Sigmoid colon (tissue), 6 donors: ENCODE measurements at regions not wholly inside any gene's neighbourhood (a gene's known extent, or its start where the extent isn't known, plus 50 kb on each side); places are given as distances from the start of the nearest gene placed in this dataset.
"Not testable (repeated sequence)": the region's sequence is repeated elsewhere in the genome, so short reads cannot be mapped to it uniquely, and the experiment has no call there.

Experiments used
- DNase-seq: peaks from one replicate; pipeline ENCODE4 v3.0.0-alpha.2; 2019
- H3K27ac ChIP-seq, 4 donors: fragments of 200-600 bp; sonication (generic); one replicate each; pipeline ENCODE4 v1.5.1; 2016 to 2019; ENCODE audit warnings: mild to moderate bottlenecking in 1 of 4
- H3K27me3 ChIP-seq, 3 donors: fragments of 200-600 bp; sonication (generic); one replicate each; pipeline ENCODE4 v1.5.1; 2019; ENCODE audit warnings: mild to moderate bottlenecking in 1 of 3
- H3K36me3 ChIP-seq, 4 donors: fragments of 200-600 bp; sonication (generic); one replicate each; pipeline ENCODE4 v1.5.1; 2016 to 2019
- H3K4me1 ChIP-seq, 4 donors: fragments of 200-600 bp; sonication (generic); one replicate each; pipeline ENCODE4 v1.5.1; 2017 to 2019
- H3K4me3 ChIP-seq, 4 donors: fragments of 200-600 bp; sonication (generic); one replicate each; pipeline ENCODE4 v1.5.1; 2017 to 2019; ENCODE audit warnings: mild to moderate bottlenecking in 2 of 4, moderate library complexity in 1 of 4
- H3K9me3 ChIP-seq, 4 donors: fragments of 200-600 bp in 3 of 4; sonication (generic) in 3 of 4; one replicate each; pipeline versions ENCODE4 v1.5.1 to v1.6.1; 2013 to 2019
- EP300 ChIP-seq, 4 donors: sonication (generic); formaldehyde crosslinking; IDR thresholded peaks; one replicate each; pipeline ENCODE4 v1.6.1; 2017; ENCODE audit warnings: antibody characterized with exemption in 4 of 4
- POLR2A ChIP-seq, 2 donors: fragments of 450-650 bp; IDR thresholded peaks; one replicate each; pipeline ENCODE4 v1.6.1; 2016; ENCODE audit warnings: antibody characterized with exemption in 2 of 2, mild to moderate bottlenecking in 2 of 2, moderate library complexity in 2 of 2
- POLR2AphosphoS5 ChIP-seq, 4 donors: sonication (generic); formaldehyde crosslinking; IDR thresholded peaks; one replicate each; pipeline ENCODE4 v1.6.1; 2017; ENCODE audit warnings: antibody characterized with exemption in 4 of 4
- WGBS, 2 donors: extraction: QIAGEN DNeasy Blood & Tissue Kit; methylation state at CpG; one replicate each; pipeline ENCODE4 v1.1.7; 2013; 5-methylcytosine and 5-hydroxymethylcytosine counted together
- intact Hi-C: fragments of 100-400 bp; cut with DNase I; formaldehyde crosslinking; loops from one replicate; pipeline ENCODE4 v1.15.1; 2023
- TF ChIP-seq, protein P1 (sequence below), 4 experiments: fragments of 450-650 bp in 3 of 4; fragments of 200-600 bp in 1 of 4; IDR thresholded peaks; one replicate each; pipeline ENCODE4 v1.5.1; 2016 to 2019; ENCODE audit warnings: antibody characterized with exemption in 4 of 4, mild to moderate bottlenecking in 3 of 4, moderate library complexity in 2 of 4
- donor health status: healthy with polysubstance abuse.
- donor health status: healthy.

DNA sequence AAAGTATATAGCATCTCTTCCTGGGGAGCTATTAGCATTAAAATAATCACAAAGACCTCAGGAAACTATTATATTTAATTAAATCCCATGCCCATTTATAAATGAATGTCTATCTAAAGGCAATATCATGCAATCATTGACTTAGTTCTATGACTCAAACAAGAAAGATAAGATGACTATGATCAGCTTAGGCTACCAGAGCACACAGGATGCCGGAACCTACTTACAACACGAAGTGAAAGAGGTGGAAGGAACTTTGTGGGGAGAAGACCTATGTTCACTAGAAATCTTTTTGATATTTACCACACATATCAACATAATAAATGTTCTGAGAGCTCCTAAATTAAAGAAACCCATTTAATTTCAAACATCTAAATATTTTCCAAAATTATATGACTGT, 344.2 kb upstream of the CYLC2 start:
- Histone ChIP-seq H3K9me3 (no peaks in the 10 kb centered on the region), H3K4me3 (no peak overlapping the region), H3K4me1 (no peaks in the 10 kb centered on the region), H3K27me3 (no peaks in the 10 kb centered on the region), H3K27ac (no peak overlapping the region), H3K36me3 (no peaks in the 10 kb centered on the region)
- TF ChIP-seq EP300 (IDR thresholded peaks at IDR 0.05) = no peak
- TF ChIP-seq, protein P1, sequence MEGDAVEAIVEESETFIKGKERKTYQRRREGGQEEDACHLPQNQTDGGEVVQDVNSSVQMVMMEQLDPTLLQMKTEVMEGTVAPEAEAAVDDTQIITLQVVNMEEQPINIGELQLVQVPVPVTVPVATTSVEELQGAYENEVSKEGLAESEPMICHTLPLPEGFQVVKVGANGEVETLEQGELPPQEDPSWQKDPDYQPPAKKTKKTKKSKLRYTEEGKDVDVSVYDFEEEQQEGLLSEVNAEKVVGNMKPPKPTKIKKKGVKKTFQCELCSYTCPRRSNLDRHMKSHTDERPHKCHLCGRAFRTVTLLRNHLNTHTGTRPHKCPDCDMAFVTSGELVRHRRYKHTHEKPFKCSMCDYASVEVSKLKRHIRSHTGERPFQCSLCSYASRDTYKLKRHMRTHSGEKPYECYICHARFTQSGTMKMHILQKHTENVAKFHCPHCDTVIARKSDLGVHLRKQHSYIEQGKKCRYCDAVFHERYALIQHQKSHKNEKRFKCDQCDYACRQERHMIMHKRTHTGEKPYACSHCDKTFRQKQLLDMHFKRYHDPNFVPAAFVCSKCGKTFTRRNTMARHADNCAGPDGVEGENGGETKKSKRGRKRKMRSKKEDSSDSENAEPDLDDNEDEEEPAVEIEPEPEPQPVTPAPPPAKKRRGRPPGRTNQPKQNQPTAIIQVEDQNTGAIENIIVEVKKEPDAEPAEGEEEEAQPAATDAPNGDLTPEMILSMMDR (IDR thresholded peaks at IDR 0.05) = no peak
- TF ChIP-seq POLR2AphosphoS5 (IDR thresholded peaks at IDR 0.05) = no peak
- TF ChIP-seq POLR2A (IDR thresholded peaks at IDR 0.05) = no peak
- DNase-seq = no peak
- intact Hi-C loops = no loop called here
- 77 to 79% methylated on average over 2 of the region's 2 CpGs for WGBS, 2 donors

DNA sequence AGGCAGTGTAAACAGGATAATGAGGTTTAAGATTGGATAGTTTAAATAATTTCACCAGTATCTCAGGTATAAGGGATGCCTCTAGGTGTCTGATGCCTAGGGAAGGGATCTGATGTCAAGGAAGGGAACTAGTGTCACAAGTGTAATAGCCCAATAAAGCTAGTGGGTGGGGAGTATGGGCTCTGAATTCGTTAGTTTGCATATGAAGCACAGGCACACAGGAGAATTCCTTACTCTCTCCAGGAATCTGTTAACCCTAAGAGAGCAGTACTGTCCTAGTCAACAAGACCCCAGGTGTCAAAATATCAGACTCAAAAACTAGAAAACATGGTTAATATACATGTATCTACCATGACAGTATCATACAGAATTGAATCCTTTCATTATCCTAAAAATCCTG, 352.5 kb upstream of the CYLC2 start:
- 7 to 23% methylated on average over 1 of the region's 1 CpG for WGBS, 2 donors
- Histone ChIP-seq H3K4me1 (no peaks in the 10 kb centered on the region), H3K36me3 (no peaks in the 10 kb centered on the region), H3K4me3 (no peak overlapping the region), H3K27me3 (no peaks in the 10 kb centered on the region), H3K27ac (no peak overlapping the region), H3K9me3 (no peaks in the 10 kb centered on the region)
- no peak for DNase-seq
- intact Hi-C loops = no loop called here
- TF ChIP-seq, protein P1 (IDR thresholded peaks at IDR 0.05) = no peak
- TF ChIP-seq EP300 (IDR thresholded peaks at IDR 0.05) (no peak), POLR2A (IDR thresholded peaks at IDR 0.05) (no peak), POLR2AphosphoS5 (IDR thresholded peaks at IDR 0.05) (no peak)

DNA sequence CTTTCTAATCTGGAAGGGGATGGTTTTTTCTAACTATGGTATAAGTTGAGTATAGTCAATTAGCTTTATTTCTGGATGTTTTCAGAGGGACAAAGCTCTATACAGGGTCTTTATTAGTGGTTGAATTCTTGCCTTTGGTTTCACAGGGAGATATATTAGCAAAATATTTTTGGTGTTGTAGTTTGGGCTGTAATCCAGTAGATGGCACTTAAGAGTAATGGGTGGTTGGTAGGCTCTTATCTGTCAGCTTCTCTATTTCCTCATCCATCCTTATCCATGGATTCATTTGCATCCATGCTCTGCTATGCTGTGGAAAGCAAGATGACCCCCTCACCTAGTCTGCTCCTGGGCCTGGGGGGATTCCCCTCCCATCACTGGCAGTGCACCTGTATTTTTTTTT, 363.6 kb upstream of the CYLC2 start:
- H3K36me3 ChIP-seq = no peaks in the 10 kb centered on the region
- intact Hi-C loops = no loop called here
- H3K27ac ChIP-seq = no peak overlapping the region
- DNase-seq = no peak
- no peak overlapping the region for H3K4me3 ChIP-seq
- no peaks in the 10 kb centered on the region for H3K4me1 ChIP-seq
- H3K9me3 ChIP-seq = peaks cover 0 to 2% (median 0%) of the 10 kb centered on the region in 4 donors
- TF ChIP-seq, protein P1 (IDR thresholded peaks at IDR 0.05) = no peak
- no peak for TF ChIP-seq POLR2AphosphoS5 (IDR thresholded peaks at IDR 0.05)
- TF ChIP-seq EP300 (IDR thresholded peaks at IDR 0.05) = no peak
- TF ChIP-seq POLR2A (IDR thresholded peaks at IDR 0.05) = no peak
- no peaks in the 10 kb centered on the region for H3K27me3 ChIP-seq

GRCh38 chr9:102609461-102609860, 385.7 kb upstream of the CYLC2 start:
- 83 to 96% methylated on average over 2 of the region's 2 CpGs for WGBS, 2 donors
- intact Hi-C loops = no loop called here
- no peak for DNase-seq
- no peaks in the 10 kb centered on the region for H3K4me1 ChIP-seq
- no peaks in the 10 kb centered on the region for H3K36me3 ChIP-seq
- H3K27ac ChIP-seq = no peak overlapping the region
- no peaks in the 10 kb centered on the region for H3K9me3 ChIP-seq
- H3K4me3 ChIP-seq = no peak overlapping the region
- no peaks in the 10 kb centered on the region for H3K27me3 ChIP-seq
- TF ChIP-seq POLR2A (IDR thresholded peaks at IDR 0.05) (no peak), POLR2AphosphoS5 (IDR thresholded peaks at IDR 0.05) (no peak), EP300 (IDR thresholded peaks at IDR 0.05) (no peak)
- TF ChIP-seq, protein P1 (IDR thresholded peaks at IDR 0.05) = no peak

DNA sequence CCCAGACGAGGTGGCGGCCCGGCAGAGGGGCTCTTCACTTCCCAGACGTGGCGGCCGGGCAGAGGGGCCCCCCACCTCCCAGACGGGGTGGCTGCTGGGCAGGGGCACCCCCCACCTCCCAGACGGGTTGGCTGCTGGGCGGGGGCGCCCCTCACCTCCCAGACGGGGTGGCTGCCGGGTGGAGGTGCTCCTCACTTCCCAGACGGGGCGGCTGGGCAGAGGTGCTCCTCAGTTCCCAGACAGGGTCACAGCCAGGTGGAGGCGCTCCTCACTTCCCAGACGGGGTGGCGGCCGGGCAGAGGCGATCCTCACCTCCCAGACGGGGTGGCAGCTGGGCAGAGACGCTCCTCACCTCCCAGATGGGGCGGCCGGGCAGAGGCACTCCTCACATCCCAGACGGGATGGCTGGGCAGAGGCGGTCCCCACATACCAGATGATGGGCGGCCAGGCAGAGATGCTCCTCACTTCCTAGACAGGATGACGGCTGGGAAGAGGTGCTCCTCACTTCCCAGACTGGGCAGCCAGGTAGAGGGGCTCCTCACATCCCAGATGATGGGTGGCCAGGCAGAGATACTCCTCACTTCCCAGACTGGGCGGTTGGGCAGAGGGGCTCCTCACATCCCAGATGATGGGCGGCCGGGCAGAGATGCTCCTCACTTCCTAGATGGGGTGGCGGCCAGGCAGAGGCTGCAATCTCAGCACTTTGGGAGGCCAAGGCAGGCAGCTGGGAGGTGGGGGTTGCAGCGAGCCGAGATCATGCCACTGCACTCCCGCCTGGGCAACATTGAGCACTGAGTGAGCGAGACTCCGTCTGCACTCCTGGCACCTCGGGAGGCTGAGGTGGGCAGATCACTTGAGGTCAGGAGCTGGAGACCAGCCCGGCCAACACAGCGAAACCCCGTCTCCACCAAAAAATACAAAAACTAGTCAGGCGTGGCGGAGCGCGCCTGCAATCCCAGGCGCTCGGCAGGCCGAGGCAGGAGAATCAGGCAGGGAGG, 391.6 kb upstream of the CYLC2 start:
- H3K27ac ChIP-seq, H3K27me3 ChIP-seq, DNase-seq, H3K36me3 ChIP-seq, intact Hi-C loops, H3K9me3 ChIP-seq, H3K4me1 ChIP-seq, H3K4me3 ChIP-seq: not testable (repeated sequence)
- WGBS, 2 donors = 92 to 94% methylated on average over 47 of the region's 47 CpGs
